ENCODE measurements at regions not wholly inside any gene's neighbourhood (a gene's known extent, or its start where the extent isn't known, plus 50 kb on each side); places are given as distances from the start of the nearest gene placed in this dataset.
"Not testable (repeated sequence)": the region's sequence is repeated elsewhere in the genome, so short reads cannot be mapped to it uniquely, and the experiment has no call there.

- H4K5ac ChIP-seq (ENCODE audit: low read depth, low read length); H3K4me1 ChIP-seq (ENCODE audit: control insufficient read depth, insufficient read depth, low read length); H3K14ac ChIP-seq (replicated peaks; ENCODE audit: low read depth, low read length); H2BK120ac ChIP-seq (ENCODE audit: low read depth, low read length); H3K27me3 ChIP-seq (ENCODE audit: control insufficient read depth, insufficient read depth, low read length); POLR2A ChIA-PET (ENCODE audit: unreplicated experiment); H3K4me2 ChIP-seq (ENCODE audit: low read depth, low read length); BruUV-seq (replicated peaks); H2BK5ac ChIP-seq (ENCODE audit: low read depth, low read length, poor library complexity, severe bottlenecking); H4K91ac ChIP-seq (ENCODE audit: insufficient read depth, low read depth, low read length); ATAC-seq (ENCODE audit: low read depth); H2AK5ac ChIP-seq (ENCODE audit: low read depth, low read length); H2AFZ ChIP-seq (replicated peaks; ENCODE audit: low read length, poor library complexity); H3K4me3 ChIP-seq (ENCODE audit: insufficient read depth, low read depth, low read length); H3K9me1 ChIP-seq (ENCODE audit: insufficient read depth, low read length); H3K9ac ChIP-seq (ENCODE audit: low read depth, low read length); H3K9me3 ChIP-seq (ENCODE audit: control insufficient read depth, insufficient read depth, low read length); H3K18ac ChIP-seq (ENCODE audit: low read depth, low read length); H3K4ac ChIP-seq (ENCODE audit: low read depth, low read length); intact Hi-C loops (cut with micrococcal nuclease); H2BK15ac ChIP-seq (ENCODE audit: low read depth, low read length); H2BK20ac ChIP-seq (ENCODE audit: low read depth, low read length); H4K8ac ChIP-seq (ENCODE audit: low read depth in 2 of 2, low read length in 2 of 2); H3K79me1 ChIP-seq (ENCODE audit: low read depth in 1 of 2, low read length in 2 of 2); H3K27ac ChIP-seq (ENCODE audit: insufficient read depth, low read length); H3K23ac ChIP-seq (ENCODE audit: low read depth, low read length); dilution Hi-C loops (cut with HindIII; ENCODE audit: low sequenced_read_pairs, unreplicated experiment); H4K20me1 ChIP-seq (ENCODE audit: insufficient read depth, low read length); H2AK9ac ChIP-seq (replicated peaks; ENCODE audit: low read depth, low read length, poor library complexity); H3K56ac ChIP-seq (ENCODE audit: extremely low read depth, insufficient read depth, low read length); H3K36me3 ChIP-seq (ENCODE audit: control insufficient read depth, insufficient read depth, low read length); in situ Hi-C loops (cut with MboI; ENCODE audit: low sequenced_read_pairs); CTCF ChIA-PET; DNase-seq: not testable (repeated sequence)
- no CpG with 5 or more reads among the region's 2 CpGs for WGBS, 2 experiments (ENCODE audit: extremely low coverage in 2 of 2, insufficient read length in 1 of 2)
- peak; percentile 84 for TF ChIP-seq MAFK (IDR thresholded peaks at IDR 0.05; ENCODE audit: low read depth, low read length)
Observed at GRCh38 chr22:12397270-12397669, 3130.7 kb upstream of the OR11H1 start.

GRCh38 chr22:12401942-12402341 is 3126.1 kb upstream of the OR11H1 start:
- POLR2A ChIA-PET (ENCODE audit: unreplicated experiment); H3K79me1 ChIP-seq (ENCODE audit: low read depth in 1 of 2, low read length in 2 of 2); H4K91ac ChIP-seq (ENCODE audit: insufficient read depth, low read depth, low read length); ATAC-seq (ENCODE audit: low read depth); H4K20me1 ChIP-seq (ENCODE audit: insufficient read depth, low read length); H3K56ac ChIP-seq (ENCODE audit: extremely low read depth, insufficient read depth, low read length); H4K5ac ChIP-seq (ENCODE audit: low read depth, low read length); H3K36me3 ChIP-seq (ENCODE audit: control insufficient read depth, insufficient read depth, low read length); BruUV-seq (replicated peaks); dilution Hi-C loops (cut with HindIII; ENCODE audit: low sequenced_read_pairs, unreplicated experiment); H3K4me2 ChIP-seq (ENCODE audit: low read depth, low read length); H3K4ac ChIP-seq (ENCODE audit: low read depth, low read length); H3K9me3 ChIP-seq (ENCODE audit: control insufficient read depth, insufficient read depth, low read length); DNase-seq; H3K27me3 ChIP-seq (ENCODE audit: control insufficient read depth, insufficient read depth, low read length); H3K27ac ChIP-seq (ENCODE audit: insufficient read depth, low read length); H2AK5ac ChIP-seq (ENCODE audit: low read depth, low read length); H3K9me1 ChIP-seq (ENCODE audit: insufficient read depth, low read length); H2BK120ac ChIP-seq (ENCODE audit: low read depth, low read length); H3K4me1 ChIP-seq (ENCODE audit: control insufficient read depth, insufficient read depth, low read length); H2BK15ac ChIP-seq (ENCODE audit: low read depth, low read length); intact Hi-C loops (cut with micrococcal nuclease); H2BK5ac ChIP-seq (ENCODE audit: low read depth, low read length, poor library complexity, severe bottlenecking); H3K4me3 ChIP-seq (ENCODE audit: insufficient read depth, low read depth, low read length); H3K14ac ChIP-seq (replicated peaks; ENCODE audit: low read depth, low read length); H3K18ac ChIP-seq (ENCODE audit: low read depth, low read length); CTCF ChIA-PET; H2BK20ac ChIP-seq (ENCODE audit: low read depth, low read length); H2AFZ ChIP-seq (replicated peaks; ENCODE audit: low read length, poor library complexity); H3K23ac ChIP-seq (ENCODE audit: low read depth, low read length); H2AK9ac ChIP-seq (replicated peaks; ENCODE audit: low read depth, low read length, poor library complexity); H3K9ac ChIP-seq (ENCODE audit: low read depth, low read length); in situ Hi-C loops (cut with MboI; ENCODE audit: low sequenced_read_pairs); H4K8ac ChIP-seq (ENCODE audit: low read depth in 2 of 2, low read length in 2 of 2): not testable (repeated sequence)
- no CpG with 5 or more reads among the region's 1 CpG for WGBS, 2 experiments (ENCODE audit: extremely low coverage in 2 of 2, insufficient read length in 1 of 2)

Data from IMR-90 (cell line).